ENCODE measurements at regions not wholly inside any gene's neighbourhood (a gene's known extent, or its start where the extent isn't known, plus 50 kb on each side); places are given as distances from the start of the nearest gene placed in this dataset.

- no peak overlapping the region for H3K4me3 ChIP-seq (ENCODE audit: low read depth, low read length)
- no peak for TF ChIP-seq CTCF (IDR thresholded peaks at IDR 0.05; ENCODE audit: borderline replicate concordance, insufficient read depth, low read depth, low read length)
These were observed 152.3 kb upstream of the TBX18 start for GRCh38 chr6:84916704-84917103.

GRCh38 chr6:84912472-84913322 lies 148.3 kb upstream of the TBX18 start:
- no peak overlapping the region for H3K4me3 ChIP-seq (ENCODE audit: low read depth, low read length)
- TF ChIP-seq CTCF (IDR thresholded peaks at IDR 0.05; ENCODE audit: borderline replicate concordance, insufficient read depth, low read depth, low read length) = no peak

- no peak for TF ChIP-seq CTCF (IDR thresholded peaks at IDR 0.05; ENCODE audit: borderline replicate concordance, insufficient read depth, low read depth, low read length)
These were observed 146.7 kb upstream of the TBX18 start for GRCh38 chr6:84910906-84911607.

GRCh38 chr6:84908304-84908904 lies 144.0 kb upstream of the TBX18 start:
- no peak for TF ChIP-seq CTCF (IDR thresholded peaks at IDR 0.05; ENCODE audit: borderline replicate concordance, insufficient read depth, low read depth, low read length)
- no peak overlapping the region for H3K4me3 ChIP-seq (ENCODE audit: low read depth, low read length)

More at GRCh38 chr6:84910906-84911607, 146.7 kb upstream of the TBX18 start:
- H3K4me3 ChIP-seq (ENCODE audit: low read depth, low read length) = no peak overlapping the region

GRCh38 chr6:84906514-84906913 lies 142.1 kb upstream of the TBX18 start:
- no peak for TF ChIP-seq CTCF (IDR thresholded peaks at IDR 0.05; ENCODE audit: borderline replicate concordance, insufficient read depth, low read depth, low read length)
- no peak overlapping the region for H3K4me3 ChIP-seq (ENCODE audit: low read depth, low read length)

- no peak overlapping the region for H3K4me3 ChIP-seq (ENCODE audit: low read depth, low read length)
- no peak for TF ChIP-seq CTCF (IDR thresholded peaks at IDR 0.05; ENCODE audit: borderline replicate concordance, insufficient read depth, low read depth, low read length)
These were observed 141.4 kb upstream of the TBX18 start for GRCh38 chr6:84905823-84906222.
